GM06990 (cell line): ENCODE measurements at regions not wholly inside any gene's neighbourhood (a gene's known extent, or its start where the extent isn't known, plus 50 kb on each side); places are given as distances from the start of the nearest gene placed in this dataset.
"Not testable (repeated sequence)": the region's sequence is repeated elsewhere in the genome, so short reads cannot be mapped to it uniquely, and the experiment has no call there.

Experiments
- DNase-seq: peaks from one replicate; pipeline ENCODE4 v3.0.0-alpha.2; 2011; ENCODE audit not compliant: insufficient read length; ENCODE audit errors: extremely low read depth
- H3K27me3 ChIP-seq: replicated peaks from 2 replicates; pipeline ENCODE4 v1.6.0; 2011; ENCODE audit warnings: low read length; ENCODE audit not compliant: control insufficient read depth, insufficient read depth
- H3K36me3 ChIP-seq: 2 replicates; pipeline ENCODE4 v1.5.1; 2011; ENCODE audit warnings: low read length; ENCODE audit not compliant: control insufficient read depth, insufficient read depth
- H3K4me3 ChIP-seq: replicated peaks from 2 replicates; pipeline ENCODE4 v1.5.1; 2011; ENCODE audit warnings: low read depth, mild to moderate bottlenecking, control low read depth, low read length
- CTCF ChIP-seq: IDR thresholded peaks from 2 replicates; pipeline ENCODE4 v1.5.1; 2011; ENCODE audit warnings: low read length, control low read depth, mild to moderate bottlenecking, inconsistent platforms; ENCODE audit not compliant: insufficient read depth, poor library complexity, severe bottlenecking

GRCh38 chr7:136452949-136453348 lies 415.5 kb upstream of the CHRM2 start:
- Histone ChIP-seq H3K4me3 (no peak overlapping the region), H3K27me3 (no peaks in the 10 kb centered on the region), H3K36me3 (no peaks in the 10 kb centered on the region)
- DNase-seq: no peak
- TF ChIP-seq CTCF: no peak

GRCh38 chr7:136446751-136447150 lies 421.7 kb upstream of the CHRM2 start:
- no peak for DNase-seq
- Histone ChIP-seq H3K36me3 (no peaks in the 10 kb centered on the region), H3K27me3 (no peaks in the 10 kb centered on the region), H3K4me3 (no peak overlapping the region)
- TF ChIP-seq CTCF: no peak

GRCh38 chr7:136441835-136442234 lies 426.6 kb upstream of the CHRM2 start:
- H3K27me3 ChIP-seq: no peaks in the 10 kb centered on the region
- DNase-seq: no peak
- no peaks in the 10 kb centered on the region for H3K36me3 ChIP-seq
- H3K4me3 ChIP-seq: no peak overlapping the region
- no peak for TF ChIP-seq CTCF

GRCh38 chr7:136431736-136432135 lies 436.7 kb upstream of the CHRM2 start:
- H3K36me3 ChIP-seq, H3K27me3 ChIP-seq, H3K4me3 ChIP-seq, DNase-seq: not testable (repeated sequence)

- H3K4me3 ChIP-seq: no peak overlapping the region
- no peak for TF ChIP-seq CTCF
- no peaks in the 10 kb centered on the region for H3K36me3 ChIP-seq
- no peak for DNase-seq
- H3K27me3 ChIP-seq: no peaks in the 10 kb centered on the region
Measured at GRCh38 chr7:136424058-136424457, 444.4 kb upstream of the CHRM2 start.

GRCh38 chr7:136419740-136420139 lies 442.6 kb upstream of the MTPN start:
- not testable (repeated sequence) for DNase-seq, H3K27me3 ChIP-seq, H3K4me3 ChIP-seq, H3K36me3 ChIP-seq

GRCh38 chr7:136412952-136413351 lies 435.8 kb upstream of the MTPN start:
- no peak for DNase-seq
- no peaks in the 10 kb centered on the region for H3K36me3 ChIP-seq
- TF ChIP-seq CTCF: no peak

More at GRCh38 chr7:136412952-136413351, 435.8 kb upstream of the MTPN start:
- Histone ChIP-seq H3K27me3 (no peaks in the 10 kb centered on the region), H3K4me3 (no peak overlapping the region)
